SK-N-SH (cell line): ENCODE measurements at regions not wholly inside any gene's neighbourhood (a gene's known extent, or its start where the extent isn't known, plus 50 kb on each side); places are given as distances from the start of the nearest gene placed in this dataset.

Experiments used
- CTCF ChIA-PET: fragments of 300-600, 350-600 bp; formaldehyde crosslinking; extraction: SDS; loops from one replicate; lab custom pipeline; 2021; lab: Yijun Ruan, JAX
- POLR2A ChIA-PET: fragments of 350-600 bp; sonication (Branson Sonifier 250); formaldehyde crosslinking; extraction: SDS; loops from one replicate; lab custom pipeline; 2020; ENCODE audit warnings: antibody characterized with exemption, inconsistent platforms; lab: Yijun Ruan, JAX
- DNase-seq: peaks from one replicate; pipeline ENCODE4 v3.0.0; 2012
- H2AFZ ChIP-seq: fragments of 200-600 bp; sonication (generic); 2 replicates; pipeline ENCODE4 v1.8.1; 2016; ENCODE audit warnings: antibody characterized with exemption, mild to moderate bottlenecking, low read depth
- H3F3A ChIP-seq: fragments of 200-600 bp; sonication (generic); replicated peaks from 2 replicates; pipeline ENCODE3; 2016; ENCODE audit warnings: antibody characterized with exemption, mild to moderate bottlenecking; ENCODE audit not compliant: insufficient read depth
- H3K27ac ChIP-seq, 2 experiments: fragments of 200-500 bp in 1 of 2; fragments of 200-600 bp in 1 of 2; sonication (Bioruptor generic) in 1 of 2; sonication (generic), shearing (Covaris generic) in 1 of 2; 2 replicates each; pipeline versions ENCODE4 v1.5.1 to v1.6.1; 2014 to 2016; ENCODE audit warnings: low read depth in 2 of 2, inconsistent platforms in 1 of 2, low read length in 1 of 2, mild to moderate bottlenecking in 1 of 2, mixed read lengths in 1 of 2
- H3K27me3 ChIP-seq: fragments of 200-600 bp; sonication (generic), shearing (Covaris generic); 2 replicates; pipeline ENCODE4 v1.6.1; 2016; ENCODE audit warnings: mixed run types; ENCODE audit not compliant: insufficient read depth
- H3K36me3 ChIP-seq, 2 experiments: fragments of 200-500 bp in 1 of 2; fragments of 200-600 bp in 1 of 2; sonication (Bioruptor generic) in 1 of 2; sonication (generic) in 1 of 2; replicated peaks in 1 of 2; 2 replicates each; pipeline versions ENCODE3 to v1.5.1; 2014 to 2016; ENCODE audit warnings: low read length in 1 of 2, mild to moderate bottlenecking in 1 of 2; ENCODE audit not compliant: insufficient read depth in 2 of 2, control insufficient read depth in 1 of 2
- H3K4me1 ChIP-seq, 2 experiments: fragments of 200-500 bp in 1 of 2; fragments of 200-600 bp in 1 of 2; sonication (Bioruptor generic) in 1 of 2; sonication (generic), shearing (Covaris generic) in 1 of 2; 2 replicates each; pipeline versions ENCODE4 v1.5.1 to v1.6.1; 2014 to 2016; ENCODE audit warnings: low read depth in 1 of 2, low read length in 1 of 2, mixed run types in 1 of 2; ENCODE audit not compliant: insufficient read depth in 2 of 2, control insufficient read depth in 1 of 2
- H3K4me2 ChIP-seq: fragments of 200-600 bp; sonication (generic), shearing (Covaris generic); 2 replicates; pipeline ENCODE4 v1.6.1; 2017; ENCODE audit warnings: mixed run types
- H3K4me3 ChIP-seq, 2 experiments: fragments of 200-500 bp in 1 of 2; fragments of 200-600 bp in 1 of 2; sonication (Bioruptor generic) in 1 of 2; sonication (generic), shearing (Covaris generic) in 1 of 2; 2 replicates each; pipeline versions ENCODE4 v1.5.1 to v1.8.1; 2014 to 2016; ENCODE audit warnings: low read depth in 2 of 2, inconsistent platforms in 1 of 2, low read length in 1 of 2, mild to moderate bottlenecking in 1 of 2, mixed read lengths in 1 of 2, moderate library complexity in 1 of 2
- H3K79me2 ChIP-seq: fragments of 200-600 bp; sonication (generic); 2 replicates; pipeline ENCODE4 v1.8.1; 2017; ENCODE audit warnings: mild to moderate bottlenecking; ENCODE audit not compliant: insufficient read depth
- H3K9ac ChIP-seq: fragments of 200-600 bp; sonication (generic); 2 replicates; pipeline ENCODE4 v1.6.1; 2017; ENCODE audit warnings: mixed run types
- H3K9me2 ChIP-seq: fragments of 200-600 bp; sonication (generic); 2 replicates; pipeline ENCODE4 v1.6.1; 2017; ENCODE audit warnings: mixed run types
- H3K9me3 ChIP-seq: fragments of 200-600 bp; sonication (generic); 2 replicates; pipeline ENCODE4 v1.6.1; 2017; ENCODE audit warnings: mixed run types, mild to moderate bottlenecking, moderate library complexity
- H4K20me1 ChIP-seq: fragments of 200-600 bp; sonication (generic); 2 replicates; pipeline ENCODE4 v1.6.1; 2017; ENCODE audit warnings: mild to moderate bottlenecking, mixed run types; ENCODE audit not compliant: insufficient read depth
- ELF1 ChIP-seq: IDR thresholded peaks from 2 replicates; pipeline ENCODE4 v1.4.0; 2012
- FOSL2 ChIP-seq: IDR thresholded peaks from 2 replicates; pipeline ENCODE4 v1.4.0; 2012; ENCODE audit warnings: low read depth, mild to moderate bottlenecking, moderate library complexity, borderline replicate concordance
- FOXJ3 ChIP-seq: sonication (generic); formaldehyde crosslinking; IDR thresholded peaks from 2 replicates; pipeline ENCODE4 v1.5.1; 2020; ENCODE audit warnings: mild to moderate bottlenecking, missing genetic modification reagents
- FOXM1 ChIP-seq: IDR thresholded peaks from 2 replicates; pipeline ENCODE4 v1.4.0; 2012; ENCODE audit warnings: low read depth, mild to moderate bottlenecking
- MEF2A ChIP-seq: IDR thresholded peaks from 2 replicates; pipeline ENCODE4 v1.4.0; 2012; ENCODE audit warnings: low read depth, borderline replicate concordance
- MXI1 ChIP-seq: IDR thresholded peaks from 2 replicates; pipeline ENCODE4 v1.6.1; 2012; ENCODE audit warnings: mild to moderate bottlenecking, low read depth, low read length, improper control_type of control experiment
- NFIC ChIP-seq: IDR thresholded peaks from 2 replicates; pipeline ENCODE4 v1.4.0; 2012; ENCODE audit warnings: borderline replicate concordance
- NRF1 ChIP-seq: IDR thresholded peaks from 2 replicates; pipeline ENCODE4 v1.6.1; 2012; ENCODE audit warnings: low read depth, mild to moderate bottlenecking, low read length
- POLR2AphosphoS5 ChIP-seq: IDR thresholded peaks from 2 replicates; pipeline ENCODE4 v1.6.1; 2012; ENCODE audit warnings: low read depth, low read length
- RAD21 ChIP-seq: IDR thresholded peaks from 2 replicates; pipeline ENCODE4 v1.6.1; 2012; ENCODE audit warnings: mild to moderate bottlenecking, low read length
- RXRA ChIP-seq: IDR thresholded peaks from 2 replicates; pipeline ENCODE4 v1.4.0; 2012; ENCODE audit warnings: low read depth, mild to moderate bottlenecking, borderline replicate concordance
- SIN3A ChIP-seq: IDR thresholded peaks from 2 replicates; pipeline ENCODE4 v1.6.1; 2012; ENCODE audit warnings: low read depth, mild to moderate bottlenecking, low read length, moderate library complexity, borderline replicate concordance
- SMC3 ChIP-seq: IDR thresholded peaks from 2 replicates; pipeline ENCODE4 v1.6.1; 2012; ENCODE audit warnings: low read depth, low read length, improper control_type of control experiment
- TAF1 ChIP-seq: IDR thresholded peaks from 2 replicates; pipeline ENCODE4 v1.6.1; 2012; ENCODE audit warnings: low read depth, mild to moderate bottlenecking, low read length, moderate library complexity, borderline replicate concordance
- TEAD4 ChIP-seq: IDR thresholded peaks from 2 replicates; pipeline ENCODE4 v1.4.0; 2012; ENCODE audit warnings: mild to moderate bottlenecking, borderline replicate concordance; ENCODE audit not compliant: insufficient read depth
- WGBS: methylation state at CpG from one replicate; pipeline ENCODE4 v1.1.6; 2017; ENCODE audit warnings: low lambda C conversion rate; 5-methylcytosine and 5-hydroxymethylcytosine counted together
- TF ChIP-seq, protein P1 (sequence below): IDR thresholded peaks from 2 replicates; pipeline ENCODE4; 2012
- TF ChIP-seq, protein P2 (sequence below): fragments of 200-600 bp; sonication (generic); IDR thresholded peaks from 2 replicates; pipeline ENCODE4 v1.6.1; 2017; ENCODE audit warnings: antibody characterized with exemption, mild to moderate bottlenecking, moderate library complexity
- TF ChIP-seq, protein P3 (sequence below): IDR thresholded peaks from 2 replicates; pipeline ENCODE4 v1.4.0; 2012; ENCODE audit warnings: low read depth, borderline replicate concordance
- TF ChIP-seq, protein P4 (sequence below): IDR thresholded peaks from 2 replicates; pipeline ENCODE4 v1.4.0; 2012; ENCODE audit warnings: low read depth

DNA sequence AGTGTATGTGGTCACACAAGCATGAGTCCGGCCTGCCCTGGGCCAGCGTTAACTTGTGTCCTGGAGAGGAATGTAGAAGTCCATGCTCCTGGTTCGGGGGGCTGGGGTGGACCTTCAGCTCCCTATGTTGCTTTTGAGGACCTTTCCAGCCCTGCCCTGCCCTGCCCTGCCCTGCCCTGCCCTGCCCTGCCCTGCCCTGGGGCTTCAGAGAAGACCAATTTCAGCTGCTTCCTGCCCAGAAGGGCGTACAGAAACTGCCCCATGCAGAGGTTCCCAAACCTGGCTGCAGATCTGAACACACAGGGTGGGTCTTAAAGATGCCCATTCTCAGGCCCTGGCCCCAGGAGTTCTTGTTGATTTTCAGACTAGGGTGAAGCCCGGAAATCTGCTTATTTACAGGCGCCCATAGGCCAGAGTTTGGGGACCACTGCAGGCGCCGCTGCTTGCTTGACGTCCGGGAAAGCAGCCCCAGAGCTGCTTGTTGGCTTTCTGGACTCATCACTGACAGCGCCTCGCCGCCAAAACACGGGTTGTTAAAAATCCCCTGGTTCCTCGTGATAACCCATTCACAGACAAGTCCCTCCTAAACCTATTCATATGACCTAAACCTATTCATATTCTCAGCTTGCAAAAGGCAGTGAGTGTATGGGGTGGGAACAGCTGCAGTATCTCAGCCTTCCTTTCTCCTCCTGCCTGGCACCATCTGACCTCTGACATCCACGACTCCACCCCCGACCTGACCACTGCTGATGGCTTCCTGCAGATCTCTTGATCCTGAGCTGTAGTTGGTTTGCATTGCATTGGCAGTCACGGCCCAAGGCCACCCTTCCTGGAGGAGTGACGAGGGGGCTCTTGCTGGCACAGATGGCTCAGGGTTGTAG is 198.3 kb downstream of the GLI2 start:
- CTCF ChIA-PET = interaction anchor here (0.8 to 1.5 kb wide), 5 partner anchors 11 to 238 kb away, joined by 3 to 5 read pairs (median 3); no protein-coding TSS in a partner anchor
- no peak for DNase-seq
- WGBS = 80% methylated on average over 12 of the region's 19 CpGs
- Histone ChIP-seq H3K4me1 (peaks cover 47 to 67% of the 10 kb centered on the region in 2 experiments), H2AFZ (no peak overlapping the region), H3K27ac (peak overlapping the region; percentile 95 to 96), H3K9me3 (no peaks in the 10 kb centered on the region), H3K36me3 (no peaks in the 10 kb centered on the region), H3K9ac (peak overlapping the region; percentile 40; the same call in 1 of the 2 replicates), H4K20me1 (no peaks in the 10 kb centered on the region), H3K9me2 (no peaks in the 10 kb centered on the region), H3K27me3 (no peaks in the 10 kb centered on the region), H3K4me2 (peak overlapping the region; percentile 78), H3K4me3 (no peak overlapping the region), H3K79me2 (peaks cover 49% of the 10 kb centered on the region; the same call in 1 of the 2 replicates), H3F3A (peaks cover 36% of the 10 kb centered on the region)
- POLR2A ChIA-PET = no interaction called here
- TF ChIP-seq MXI1 (no peak), FOSL2 (no peak), RXRA (no peak), RAD21 (no peak), FOXJ3 (no peak), MEF2A (no peak), NRF1 (no peak), NFIC (no peak), TAF1 (no peak), TEAD4 (no peak), ELF1 (no peak), SMC3 (no peak), FOXM1 (no peak), SIN3A (no peak), POLR2AphosphoS5 (no peak)
- TF ChIP-seq, protein P1, sequence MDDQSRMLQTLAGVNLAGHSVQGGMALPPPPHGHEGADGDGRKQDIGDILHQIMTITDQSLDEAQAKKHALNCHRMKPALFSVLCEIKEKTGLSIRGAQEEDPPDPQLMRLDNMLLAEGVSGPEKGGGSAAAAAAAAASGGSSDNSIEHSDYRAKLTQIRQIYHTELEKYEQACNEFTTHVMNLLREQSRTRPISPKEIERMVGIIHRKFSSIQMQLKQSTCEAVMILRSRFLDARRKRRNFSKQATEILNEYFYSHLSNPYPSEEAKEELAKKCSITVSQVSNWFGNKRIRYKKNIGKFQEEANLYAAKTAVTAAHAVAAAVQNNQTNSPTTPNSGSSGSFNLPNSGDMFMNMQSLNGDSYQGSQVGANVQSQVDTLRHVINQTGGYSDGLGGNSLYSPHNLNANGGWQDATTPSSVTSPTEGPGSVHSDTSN = no peak
- TF ChIP-seq, protein P2, sequence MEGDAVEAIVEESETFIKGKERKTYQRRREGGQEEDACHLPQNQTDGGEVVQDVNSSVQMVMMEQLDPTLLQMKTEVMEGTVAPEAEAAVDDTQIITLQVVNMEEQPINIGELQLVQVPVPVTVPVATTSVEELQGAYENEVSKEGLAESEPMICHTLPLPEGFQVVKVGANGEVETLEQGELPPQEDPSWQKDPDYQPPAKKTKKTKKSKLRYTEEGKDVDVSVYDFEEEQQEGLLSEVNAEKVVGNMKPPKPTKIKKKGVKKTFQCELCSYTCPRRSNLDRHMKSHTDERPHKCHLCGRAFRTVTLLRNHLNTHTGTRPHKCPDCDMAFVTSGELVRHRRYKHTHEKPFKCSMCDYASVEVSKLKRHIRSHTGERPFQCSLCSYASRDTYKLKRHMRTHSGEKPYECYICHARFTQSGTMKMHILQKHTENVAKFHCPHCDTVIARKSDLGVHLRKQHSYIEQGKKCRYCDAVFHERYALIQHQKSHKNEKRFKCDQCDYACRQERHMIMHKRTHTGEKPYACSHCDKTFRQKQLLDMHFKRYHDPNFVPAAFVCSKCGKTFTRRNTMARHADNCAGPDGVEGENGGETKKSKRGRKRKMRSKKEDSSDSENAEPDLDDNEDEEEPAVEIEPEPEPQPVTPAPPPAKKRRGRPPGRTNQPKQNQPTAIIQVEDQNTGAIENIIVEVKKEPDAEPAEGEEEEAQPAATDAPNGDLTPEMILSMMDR = no peak
- TF ChIP-seq, protein P3, sequence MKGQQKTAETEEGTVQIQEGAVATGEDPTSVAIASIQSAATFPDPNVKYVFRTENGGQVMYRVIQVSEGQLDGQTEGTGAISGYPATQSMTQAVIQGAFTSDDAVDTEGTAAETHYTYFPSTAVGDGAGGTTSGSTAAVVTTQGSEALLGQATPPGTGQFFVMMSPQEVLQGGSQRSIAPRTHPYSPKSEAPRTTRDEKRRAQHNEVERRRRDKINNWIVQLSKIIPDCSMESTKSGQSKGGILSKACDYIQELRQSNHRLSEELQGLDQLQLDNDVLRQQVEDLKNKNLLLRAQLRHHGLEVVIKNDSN = no peak
- TF ChIP-seq, protein P4, sequence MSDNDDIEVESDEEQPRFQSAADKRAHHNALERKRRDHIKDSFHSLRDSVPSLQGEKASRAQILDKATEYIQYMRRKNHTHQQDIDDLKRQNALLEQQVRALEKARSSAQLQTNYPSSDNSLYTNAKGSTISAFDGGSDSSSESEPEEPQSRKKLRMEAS = no peak
